ENCODE measurements at regions not wholly inside any gene's neighbourhood (a gene's known extent, or its start where the extent isn't known, plus 50 kb on each side); places are given as distances from the start of the nearest gene placed in this dataset.

DNA sequence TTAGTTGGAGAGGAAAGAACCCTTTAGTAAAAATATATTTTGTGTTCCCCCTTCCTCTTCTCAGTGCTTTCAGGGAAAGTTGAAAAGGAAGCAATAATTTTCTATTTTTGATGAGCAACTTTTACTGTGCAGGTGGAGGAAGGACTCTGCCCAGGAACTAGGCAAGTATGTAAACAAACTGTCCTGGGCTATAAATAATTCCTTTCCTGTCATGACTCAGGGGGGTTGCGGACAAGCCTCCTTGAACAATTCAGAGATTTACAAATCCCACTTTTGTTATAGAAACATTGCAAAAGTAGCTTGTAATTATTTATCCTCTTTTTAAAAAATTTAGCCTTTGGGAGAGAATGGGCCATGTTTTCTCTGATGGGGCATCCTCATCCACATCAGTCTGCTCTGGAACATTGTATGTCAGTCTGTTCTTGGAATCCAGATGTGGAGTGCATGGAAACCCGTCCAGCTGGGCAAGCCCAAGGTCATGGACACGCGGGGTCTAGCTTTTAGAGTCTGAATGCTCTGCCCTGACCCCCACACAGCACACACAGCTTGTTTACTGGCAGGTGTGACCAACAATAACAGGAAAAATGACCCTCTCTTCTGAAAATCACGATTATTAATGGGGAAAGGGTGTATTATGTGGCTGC is 127.6 kb downstream of the GADD45G start:
- H3K4me1 ChIP-seq (ENCODE audit: control insufficient read depth in 1 of 2, insufficient read depth in 1 of 2, low read depth in 1 of 2, low read length in 1 of 2): peaks cover 41 to 47% of the 10 kb centered on the region in 2 experiments
- no peaks in the 10 kb centered on the region for H3K27me3 ChIP-seq
- H3K9me3 ChIP-seq: no peaks in the 10 kb centered on the region
- no peak overlapping the region for H3K27ac ChIP-seq
- H3K4me3 ChIP-seq (ENCODE audit: low read depth in 1 of 2, low read length in 1 of 2): no peak overlapping the region
- H3K36me3 ChIP-seq: no peaks in the 10 kb centered on the region
- no peak for TF ChIP-seq CTCF (IDR thresholded peaks at IDR 0.05)

- no peak overlapping the region for H3K4me3 ChIP-seq (ENCODE audit: low read depth in 1 of 2, low read length in 1 of 2)
- H3K9me3 ChIP-seq: no peaks in the 10 kb centered on the region
- no peaks in the 10 kb centered on the region for H3K27me3 ChIP-seq
- H3K27ac ChIP-seq: no peak overlapping the region
- no peaks in the 10 kb centered on the region for H3K36me3 ChIP-seq
- peaks cover 41 to 47% of the 10 kb centered on the region in 2 experiments for H3K4me1 ChIP-seq (ENCODE audit: control insufficient read depth in 1 of 2, insufficient read depth in 1 of 2, low read depth in 1 of 2, low read length in 1 of 2)
- no peak for TF ChIP-seq CTCF (IDR thresholded peaks at IDR 0.05)
Measured at GRCh38 chr9:89732939-89733324, 128.1 kb downstream of the GADD45G start.

DNA sequence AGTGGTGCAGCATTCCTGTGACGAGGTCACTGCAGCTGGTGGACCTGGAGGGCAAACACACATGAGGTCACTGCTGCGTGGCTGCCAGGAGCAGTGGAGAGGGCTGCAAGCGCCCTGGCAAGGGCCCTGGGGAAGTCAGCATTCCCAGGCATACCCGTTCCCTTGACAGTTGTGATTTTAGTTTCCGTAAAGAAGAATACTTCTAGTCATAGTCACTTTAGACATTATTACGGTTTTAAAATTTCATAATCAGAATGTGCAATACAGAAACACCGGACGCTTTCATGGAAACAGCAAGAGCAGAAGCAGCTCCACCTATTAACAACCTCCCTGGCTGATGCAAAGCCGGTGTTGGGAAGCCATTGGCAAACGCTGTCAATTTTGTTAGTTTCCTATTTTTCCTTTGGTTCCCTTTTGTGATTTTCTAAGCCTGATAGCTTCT is 129.8 kb downstream of the GADD45G start:
- H3K9me3 ChIP-seq: no peaks in the 10 kb centered on the region
- no peaks in the 10 kb centered on the region for H3K27me3 ChIP-seq
- H3K27ac ChIP-seq: peak overlapping the region; percentile 63
- H3K4me3 ChIP-seq (ENCODE audit: low read depth in 1 of 2, low read length in 1 of 2): peak overlapping the region in 1 of 2 experiments; percentile 24
- no peak for TF ChIP-seq CTCF (IDR thresholded peaks at IDR 0.05)
- H3K36me3 ChIP-seq: no peaks in the 10 kb centered on the region
- peaks cover 41 to 47% of the 10 kb centered on the region in 2 experiments for H3K4me1 ChIP-seq (ENCODE audit: control insufficient read depth in 1 of 2, insufficient read depth in 1 of 2, low read depth in 1 of 2, low read length in 1 of 2)

DNA sequence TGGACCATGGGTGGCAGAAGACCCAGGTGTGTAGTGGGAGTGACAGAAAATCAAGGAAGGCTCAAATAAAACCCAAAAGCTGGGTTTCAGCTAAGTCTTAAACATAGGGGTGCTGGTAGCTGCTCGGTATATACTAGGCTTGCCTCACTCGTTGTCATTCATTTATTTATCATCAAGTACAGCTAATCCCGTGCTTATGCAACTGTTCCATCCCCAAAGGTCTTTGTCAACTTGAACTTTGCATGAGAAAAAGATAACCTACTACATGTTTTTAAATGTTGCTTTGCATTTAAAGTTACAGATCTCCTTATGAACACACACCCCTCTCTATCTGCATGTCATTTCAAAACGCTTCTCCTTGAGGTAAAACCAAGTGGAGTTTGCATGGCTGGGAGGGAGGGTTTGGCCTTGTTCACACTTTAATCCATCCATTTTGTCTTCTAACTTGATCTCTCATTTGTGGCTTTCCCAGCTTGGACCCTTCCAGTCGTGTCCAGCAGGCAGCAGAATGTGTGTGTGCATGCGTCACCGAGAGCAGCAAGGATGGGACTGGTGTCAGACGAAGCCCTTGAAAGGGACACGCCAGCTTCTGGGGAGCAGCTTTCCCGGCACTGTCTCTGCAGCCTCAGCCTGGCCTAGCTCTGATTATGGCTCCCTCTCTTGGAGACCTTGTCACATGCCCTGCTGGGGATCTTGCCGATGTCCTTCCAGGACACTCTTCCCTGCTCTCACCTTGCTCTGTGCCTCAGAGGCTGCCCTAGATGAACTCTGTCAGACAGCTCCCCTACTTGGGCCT is 133.5 kb downstream of the GADD45G start:
- Histone ChIP-seq H3K36me3 (no peaks in the 10 kb centered on the region), H3K4me1 (ENCODE audit: control insufficient read depth in 1 of 2, insufficient read depth in 1 of 2, low read depth in 1 of 2, low read length in 1 of 2) (peaks cover 32 to 34% of the 10 kb centered on the region in 2 experiments), H3K27ac (no peak overlapping the region), H3K27me3 (no peaks in the 10 kb centered on the region), H3K9me3 (no peaks in the 10 kb centered on the region), H3K4me3 (ENCODE audit: low read depth in 1 of 2, low read length in 1 of 2) (no peak overlapping the region)
- TF ChIP-seq CTCF (IDR thresholded peaks at IDR 0.05): no peak

- Histone ChIP-seq H3K36me3 (no peaks in the 10 kb centered on the region), H3K27ac (no peak overlapping the region), H3K9me3 (peaks cover under 1% of the 10 kb centered on the region), H3K27me3 (no peaks in the 10 kb centered on the region), H3K4me3 (ENCODE audit: low read depth in 1 of 2, low read length in 1 of 2) (no peak overlapping the region), H3K4me1 (ENCODE audit: control insufficient read depth in 1 of 2, insufficient read depth in 1 of 2, low read depth in 1 of 2, low read length in 1 of 2) (peaks cover 21 to 22% of the 10 kb centered on the region in 2 experiments)
- no peak for TF ChIP-seq CTCF (IDR thresholded peaks at IDR 0.05)
Measured at GRCh38 chr9:89739511-89739910, 134.7 kb downstream of the GADD45G start.

All from neutrophil (primary cell).